B cell (primary cell): ENCODE measurements at regions not wholly inside any gene's neighbourhood (a gene's known extent, or its start where the extent isn't known, plus 50 kb on each side); places are given as distances from the start of the nearest gene placed in this dataset.

Source experiments
- EZH2 ChIP-seq: IDR thresholded peaks from 2 replicates; pipeline ENCODE4 v1.6.1; 2012; ENCODE audit warnings: borderline replicate concordance, low read depth, mild to moderate bottlenecking, moderate library complexity, low read length; ENCODE audit not compliant: insufficient read depth, poor library complexity, severe bottlenecking
- TF ChIP-seq, protein P1 (sequence below): fragments of 200-600 bp; IDR thresholded peaks from one replicate; pipeline ENCODE4 v1.8.0; 2022; ENCODE audit warnings: antibody characterized with exemption, mild to moderate bottlenecking

DNA sequence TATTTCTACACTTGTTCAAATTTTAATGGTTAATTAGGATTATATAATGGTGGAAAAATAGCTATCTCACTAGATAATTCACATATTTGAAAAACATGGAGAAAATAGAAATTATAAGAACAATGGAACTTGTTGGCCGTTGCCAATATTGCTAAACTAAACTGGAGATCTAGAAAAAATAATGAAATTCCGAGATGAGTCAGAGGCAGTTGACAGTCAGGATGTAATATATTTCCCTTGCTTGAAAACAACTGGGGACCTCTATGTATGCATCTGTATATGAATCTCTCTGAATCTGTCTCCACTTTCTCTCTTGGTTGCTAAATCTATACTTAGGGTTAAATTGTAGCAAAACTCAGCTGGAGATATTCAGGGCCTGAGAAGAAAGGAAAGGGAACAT lies 1108.2 kb upstream of the GJE1 start:
- TF ChIP-seq, protein P1, sequence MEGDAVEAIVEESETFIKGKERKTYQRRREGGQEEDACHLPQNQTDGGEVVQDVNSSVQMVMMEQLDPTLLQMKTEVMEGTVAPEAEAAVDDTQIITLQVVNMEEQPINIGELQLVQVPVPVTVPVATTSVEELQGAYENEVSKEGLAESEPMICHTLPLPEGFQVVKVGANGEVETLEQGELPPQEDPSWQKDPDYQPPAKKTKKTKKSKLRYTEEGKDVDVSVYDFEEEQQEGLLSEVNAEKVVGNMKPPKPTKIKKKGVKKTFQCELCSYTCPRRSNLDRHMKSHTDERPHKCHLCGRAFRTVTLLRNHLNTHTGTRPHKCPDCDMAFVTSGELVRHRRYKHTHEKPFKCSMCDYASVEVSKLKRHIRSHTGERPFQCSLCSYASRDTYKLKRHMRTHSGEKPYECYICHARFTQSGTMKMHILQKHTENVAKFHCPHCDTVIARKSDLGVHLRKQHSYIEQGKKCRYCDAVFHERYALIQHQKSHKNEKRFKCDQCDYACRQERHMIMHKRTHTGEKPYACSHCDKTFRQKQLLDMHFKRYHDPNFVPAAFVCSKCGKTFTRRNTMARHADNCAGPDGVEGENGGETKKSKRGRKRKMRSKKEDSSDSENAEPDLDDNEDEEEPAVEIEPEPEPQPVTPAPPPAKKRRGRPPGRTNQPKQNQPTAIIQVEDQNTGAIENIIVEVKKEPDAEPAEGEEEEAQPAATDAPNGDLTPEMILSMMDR = no peak
- TF ChIP-seq EZH2 = no peak
